ENCODE measurements at regions not wholly inside any gene's neighbourhood (a gene's known extent, or its start where the extent isn't known, plus 50 kb on each side); places are given as distances from the start of the nearest gene placed in this dataset.

DNA sequence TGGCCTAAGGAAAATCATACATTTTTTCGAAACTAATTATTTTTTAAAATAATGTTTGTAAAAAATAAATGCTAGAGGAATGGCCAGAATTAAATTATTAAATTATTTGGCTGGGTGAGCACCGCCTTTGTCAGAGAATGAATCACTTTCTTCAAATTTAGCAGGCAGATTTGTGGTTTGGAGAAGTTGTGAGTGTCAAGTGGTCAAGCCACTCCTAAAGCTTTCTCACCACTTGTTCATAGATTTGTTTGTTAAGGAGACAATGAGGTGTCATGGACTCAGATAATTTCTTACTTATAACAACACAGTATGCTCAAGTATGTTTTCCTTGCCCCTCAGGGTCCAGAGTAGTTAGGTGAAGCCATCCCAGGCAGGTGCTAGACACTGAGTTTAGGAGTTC is 196.2 kb downstream of the TUSC7 start:
- H3K9me3 Mint-ChIP-seq, result peaks cover 22% of the 10 kb centered on the region
- no peaks in the 10 kb centered on the region; the same call in 1 of the 2 replicates for H3K27me3 Mint-ChIP-seq (ENCODE audit: insufficient read depth)
- no peak for TF ChIP-seq CTCF (IDR thresholded peaks at IDR 0.05)
- H3K27ac Mint-ChIP-seq, result no peak overlapping the region
- H3K4me3 Mint-ChIP-seq, result no peak overlapping the region
- no peaks in the 10 kb centered on the region for H3K4me1 Mint-ChIP-seq (ENCODE audit: low read depth)
- DNase-seq, result no peak
- H3K36me3 Mint-ChIP-seq (ENCODE audit: low read depth), result no peaks in the 10 kb centered on the region

GRCh38 chr3:116912116-116912515 is 202.5 kb downstream of the TUSC7 start:
- no peak for TF ChIP-seq CTCF (IDR thresholded peaks at IDR 0.05)
- H3K27me3 Mint-ChIP-seq (ENCODE audit: insufficient read depth), result no peaks in the 10 kb centered on the region
- H3K9me3 Mint-ChIP-seq, result peaks cover 39% of the 10 kb centered on the region
- H3K4me3 Mint-ChIP-seq, result no peak overlapping the region
- H3K4me1 Mint-ChIP-seq (ENCODE audit: low read depth), result no peaks in the 10 kb centered on the region
- no peak for DNase-seq
- no peak overlapping the region for H3K27ac Mint-ChIP-seq
- H3K36me3 Mint-ChIP-seq (ENCODE audit: low read depth), result no peaks in the 10 kb centered on the region

GRCh38 chr3:116914004-116914403 is 204.4 kb downstream of the TUSC7 start:
- H3K27ac Mint-ChIP-seq, result no peak overlapping the region
- no peaks in the 10 kb centered on the region for H3K36me3 Mint-ChIP-seq (ENCODE audit: low read depth)
- no peak for DNase-seq
- H3K9me3 Mint-ChIP-seq, result peaks cover 31% of the 10 kb centered on the region
- H3K4me3 Mint-ChIP-seq, result no peak overlapping the region
- no peak for TF ChIP-seq CTCF (IDR thresholded peaks at IDR 0.05)
- no peaks in the 10 kb centered on the region for H3K27me3 Mint-ChIP-seq (ENCODE audit: insufficient read depth)
- H3K4me1 Mint-ChIP-seq (ENCODE audit: low read depth), result no peaks in the 10 kb centered on the region

DNA sequence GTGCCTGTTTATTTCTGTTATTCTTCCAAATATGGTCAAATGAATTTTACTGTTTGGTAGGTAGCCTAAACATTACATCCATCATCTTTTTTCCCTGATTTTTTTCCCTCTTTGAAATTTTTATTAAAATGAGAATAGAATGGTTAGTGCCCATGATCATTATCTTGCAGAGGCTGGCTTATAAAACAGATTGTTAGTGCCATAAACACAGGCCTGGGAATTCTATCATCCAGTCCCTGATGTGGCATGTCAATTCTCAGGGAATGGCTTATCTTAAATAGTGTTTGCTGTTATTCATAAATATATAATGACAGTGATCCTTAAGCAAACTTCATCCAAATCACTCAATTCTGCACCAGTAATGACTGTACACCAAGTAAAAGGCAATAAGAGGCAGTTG is 207.3 kb downstream of the TUSC7 start:
- H3K4me3 Mint-ChIP-seq, result no peak overlapping the region
- DNase-seq, result no peak
- H3K4me1 Mint-ChIP-seq (ENCODE audit: low read depth), result no peaks in the 10 kb centered on the region
- H3K9me3 Mint-ChIP-seq, result peaks cover 27% of the 10 kb centered on the region
- H3K36me3 Mint-ChIP-seq (ENCODE audit: low read depth), result no peaks in the 10 kb centered on the region
- TF ChIP-seq CTCF (IDR thresholded peaks at IDR 0.05), result no peak
- no peak overlapping the region for H3K27ac Mint-ChIP-seq
- no peaks in the 10 kb centered on the region for H3K27me3 Mint-ChIP-seq (ENCODE audit: insufficient read depth)

DNA sequence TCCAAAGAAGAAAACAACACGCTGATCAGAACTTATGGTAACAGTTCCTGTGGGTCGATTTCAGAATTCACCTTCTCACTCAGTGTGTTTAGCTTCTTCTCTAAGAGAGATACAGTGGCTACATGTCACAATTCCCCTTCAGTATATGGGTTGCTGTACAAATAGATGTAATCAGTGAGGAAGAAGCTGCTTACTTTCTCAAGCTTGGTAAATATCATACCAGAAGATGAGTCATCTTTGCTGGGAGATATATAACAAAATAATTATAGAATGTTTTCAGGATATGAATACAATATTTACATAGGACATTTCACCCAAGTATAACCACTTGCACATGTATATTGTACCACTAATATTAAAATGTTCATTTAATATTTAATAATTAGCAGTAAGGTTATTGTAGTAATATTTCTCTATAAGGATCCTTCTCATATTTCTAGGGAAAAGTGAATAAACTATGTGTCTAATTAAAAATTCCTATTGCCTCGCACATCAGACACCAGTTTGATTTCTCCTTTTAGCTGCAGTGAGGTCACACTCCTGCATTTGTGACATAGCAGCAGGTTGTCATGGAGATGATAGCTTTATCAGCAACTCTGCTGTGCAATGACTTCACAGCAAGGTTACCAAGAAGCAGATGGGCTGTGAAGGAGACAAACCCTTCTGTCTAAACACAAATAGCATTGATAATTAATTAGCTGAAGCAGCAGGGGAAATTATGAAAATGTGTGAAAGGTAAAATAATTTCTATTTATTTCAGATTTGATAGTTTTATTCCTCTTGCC is 211.4 kb downstream of the TUSC7 start:
- Mint-ChIP-seq H3K27me3 (ENCODE audit: insufficient read depth) (no peaks in the 10 kb centered on the region), H3K27ac (no peak overlapping the region), H3K36me3 (ENCODE audit: low read depth) (no peaks in the 10 kb centered on the region), H3K4me1 (ENCODE audit: low read depth) (no peaks in the 10 kb centered on the region), H3K4me3 (no peak overlapping the region), H3K9me3 (peaks cover 49% of the 10 kb centered on the region)
- no peak for TF ChIP-seq CTCF (IDR thresholded peaks at IDR 0.05)
- DNase-seq, result no peak
